HUES6 (cell line): ENCODE measurements at regions not wholly inside any gene's neighbourhood (a gene's known extent, or its start where the extent isn't known, plus 50 kb on each side); places are given as distances from the start of the nearest gene placed in this dataset.
A peak's percentile ranks its signal among the peaks of the same experiment; 100 is the strongest.

Experiments used
- H3K27ac ChIP-seq: 2 replicates; pipeline ENCODE4 v1.7.0; 2013; ENCODE audit warnings: low read depth, mild to moderate bottlenecking, low read length, inconsistent platforms
- H3K27me3 ChIP-seq: 2 replicates; pipeline ENCODE4 v1.6.1; 2013; ENCODE audit warnings: low read length; ENCODE audit not compliant: control insufficient read depth, insufficient read depth
- H3K36me3 ChIP-seq: 2 replicates; pipeline ENCODE4 v1.6.1; 2013; ENCODE audit warnings: low read length; ENCODE audit not compliant: control insufficient read depth, insufficient read depth
- H3K4me1 ChIP-seq: 2 replicates; pipeline ENCODE4 v1.6.1; 2013; ENCODE audit warnings: low read length; ENCODE audit not compliant: control insufficient read depth, insufficient read depth
- H3K4me3 ChIP-seq: 2 replicates; pipeline ENCODE4 v1.5.1; 2013; ENCODE audit warnings: low read depth, low read length
- H3K9ac ChIP-seq: one replicate; pipeline ENCODE4 v1.6.1; 2013; ENCODE audit warnings: mild to moderate bottlenecking, low read length
- H3K9me3 ChIP-seq: 2 replicates; pipeline ENCODE4 v1.6.1; 2013; ENCODE audit warnings: low read depth, low read length; ENCODE audit not compliant: control insufficient read depth, insufficient read depth

- Histone ChIP-seq H3K9ac (no peak overlapping the region), H3K27ac (no peak overlapping the region), H3K27me3 (no peaks in the 10 kb centered on the region), H3K9me3 (no peaks in the 10 kb centered on the region), H3K4me3 (no peak overlapping the region), H3K36me3 (peaks cover 25% of the 10 kb centered on the region), H3K4me1 (peaks cover 56% of the 10 kb centered on the region)
Observed at GRCh38 chr5:124630767-124631704, 115.4 kb downstream of the ZNF608 start.

GRCh38 chr5:124628721-124629596, 117.5 kb downstream of the ZNF608 start:
- H3K27me3 ChIP-seq: no peaks in the 10 kb centered on the region
- no peaks in the 10 kb centered on the region for H3K9me3 ChIP-seq
- H3K9ac ChIP-seq: peak overlapping the region; percentile 71
- peaks cover 8% of the 10 kb centered on the region for H3K36me3 ChIP-seq
- peak overlapping the region; percentile 69; the same call in 1 of the 2 replicates for H3K27ac ChIP-seq
- H3K4me3 ChIP-seq: no peak overlapping the region
- peaks cover 44% of the 10 kb centered on the region for H3K4me1 ChIP-seq

DNA sequence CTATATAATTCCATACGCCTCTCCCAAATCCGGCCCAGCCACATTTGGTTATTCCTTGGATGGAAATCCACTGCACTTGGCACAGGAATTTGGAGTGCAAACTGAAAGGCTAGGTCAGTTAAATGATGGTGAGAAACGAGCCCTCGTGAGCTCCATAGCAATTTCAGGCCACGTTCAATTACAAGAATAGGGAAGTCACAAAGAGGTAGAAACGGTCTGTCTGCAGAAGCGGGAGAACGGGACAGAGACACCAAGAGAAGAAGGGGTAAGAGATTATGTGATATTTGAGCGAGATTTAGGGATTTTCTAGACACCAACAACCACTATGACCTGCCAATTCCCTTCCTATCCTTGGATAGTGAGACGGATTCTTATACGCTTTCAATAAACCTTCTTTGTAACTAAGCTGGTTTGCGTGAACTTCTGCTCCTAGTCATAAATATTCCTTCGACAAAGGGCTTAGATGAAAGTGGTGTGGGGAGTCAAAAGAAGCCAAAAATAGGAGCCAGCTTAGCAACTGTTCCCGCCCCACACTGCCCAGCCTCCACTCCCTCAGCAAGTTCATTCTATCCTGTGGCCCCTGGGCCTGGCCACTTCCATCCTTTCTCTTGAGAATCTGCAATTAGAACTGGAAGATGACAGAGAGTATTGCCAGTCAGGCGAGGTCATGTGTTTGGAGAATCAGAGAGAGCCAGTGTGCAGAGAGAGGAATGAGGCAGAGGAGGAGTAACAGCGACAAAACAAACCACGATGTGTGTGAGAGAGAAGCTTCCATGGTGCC, 118.4 kb downstream of the ZNF608 start:
- H3K27ac ChIP-seq: 0 out of 2 replicates have a peak overlapping the region, but pooled peaks have one; percentile 69
- H3K9me3 ChIP-seq: no peaks in the 10 kb centered on the region
- H3K4me3 ChIP-seq: no peak overlapping the region
- H3K27me3 ChIP-seq: no peaks in the 10 kb centered on the region
- peaks cover 42% of the 10 kb centered on the region; the same call in 1 of the 2 replicates for H3K4me1 ChIP-seq
- H3K36me3 ChIP-seq: no peaks in the 10 kb centered on the region
- H3K9ac ChIP-seq: peak overlapping the region; percentile 71

GRCh38 chr5:124626053-124626452, 120.4 kb downstream of the ZNF608 start:
- Histone ChIP-seq H3K9me3 (no peaks in the 10 kb centered on the region), H3K27me3 (no peaks in the 10 kb centered on the region), H3K9ac (no peak overlapping the region), H3K27ac (no peak overlapping the region), H3K36me3 (no peaks in the 10 kb centered on the region), H3K4me3 (no peak overlapping the region), H3K4me1 (peaks cover 40% of the 10 kb centered on the region; the same call in 1 of the 2 replicates)

DNA sequence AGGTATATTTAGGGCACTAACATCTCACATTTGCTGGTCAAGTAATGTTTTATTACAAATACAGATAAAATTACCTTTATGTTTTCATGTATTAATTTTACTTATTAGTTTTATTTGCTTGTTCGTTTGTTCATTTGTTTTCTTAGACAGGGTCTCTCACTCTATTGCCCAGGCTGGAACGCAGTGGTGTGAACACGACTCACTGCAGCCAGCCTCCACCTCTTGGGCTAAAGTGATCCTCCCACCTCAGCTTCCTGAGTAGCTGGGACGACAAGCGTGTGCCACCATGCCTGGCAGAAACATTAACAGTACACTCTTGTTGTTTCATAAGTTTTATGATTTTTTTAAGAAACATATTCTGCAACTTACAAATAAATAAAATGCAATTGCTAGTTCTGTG, 123.2 kb downstream of the ZNF608 start:
- no peak overlapping the region for H3K9ac ChIP-seq
- no peaks in the 10 kb centered on the region for H3K27me3 ChIP-seq
- no peak overlapping the region for H3K4me3 ChIP-seq
- no peaks in the 10 kb centered on the region for H3K36me3 ChIP-seq
- peaks cover 12% of the 10 kb centered on the region; the same call in 1 of the 2 replicates for H3K4me1 ChIP-seq
- no peak overlapping the region for H3K27ac ChIP-seq
- no peaks in the 10 kb centered on the region for H3K9me3 ChIP-seq

GRCh38 chr5:124622851-124623250, 123.6 kb downstream of the ZNF608 start:
- H3K9me3 ChIP-seq: no peaks in the 10 kb centered on the region
- no peak overlapping the region for H3K4me3 ChIP-seq
- no peak overlapping the region for H3K27ac ChIP-seq
- H3K9ac ChIP-seq: no peak overlapping the region
- no peaks in the 10 kb centered on the region for H3K36me3 ChIP-seq
- no peaks in the 10 kb centered on the region for H3K27me3 ChIP-seq
- peaks cover 8% of the 10 kb centered on the region; the same call in 1 of the 2 replicates for H3K4me1 ChIP-seq

GRCh38 chr5:124621279-124621678, 125.2 kb downstream of the ZNF608 start:
- H3K9ac ChIP-seq: no peak overlapping the region
- peaks cover 8% of the 10 kb centered on the region; the same call in 1 of the 2 replicates for H3K4me1 ChIP-seq
- H3K27me3 ChIP-seq: no peaks in the 10 kb centered on the region
- no peaks in the 10 kb centered on the region for H3K36me3 ChIP-seq
- no peaks in the 10 kb centered on the region for H3K9me3 ChIP-seq
- H3K4me3 ChIP-seq: no peak overlapping the region
- H3K27ac ChIP-seq: no peak overlapping the region

DNA sequence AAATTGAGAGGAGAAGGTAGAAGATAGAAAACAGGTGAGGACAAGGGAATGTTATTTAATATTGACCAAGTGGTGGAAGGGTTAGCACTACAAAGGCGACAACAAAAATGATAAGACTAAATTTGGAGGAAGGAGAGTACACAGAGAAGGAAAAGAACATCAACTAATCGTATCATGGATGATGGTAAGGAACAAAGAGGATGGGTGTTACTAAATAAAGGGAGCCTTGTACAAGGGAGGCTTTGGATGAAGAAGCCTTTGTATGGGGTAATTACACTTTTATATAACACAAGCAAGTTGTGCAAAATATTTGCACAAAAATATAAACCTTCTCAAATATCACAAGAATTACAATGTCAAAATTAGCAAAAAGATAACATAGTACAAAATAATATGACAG, 125.7 kb downstream of the ZNF608 start:
- Histone ChIP-seq H3K27ac (no peak overlapping the region), H3K36me3 (no peaks in the 10 kb centered on the region), H3K4me3 (no peak overlapping the region), H3K27me3 (no peaks in the 10 kb centered on the region), H3K9me3 (no peaks in the 10 kb centered on the region), H3K9ac (no peak overlapping the region), H3K4me1 (peaks cover 8% of the 10 kb centered on the region; the same call in 1 of the 2 replicates)

DNA sequence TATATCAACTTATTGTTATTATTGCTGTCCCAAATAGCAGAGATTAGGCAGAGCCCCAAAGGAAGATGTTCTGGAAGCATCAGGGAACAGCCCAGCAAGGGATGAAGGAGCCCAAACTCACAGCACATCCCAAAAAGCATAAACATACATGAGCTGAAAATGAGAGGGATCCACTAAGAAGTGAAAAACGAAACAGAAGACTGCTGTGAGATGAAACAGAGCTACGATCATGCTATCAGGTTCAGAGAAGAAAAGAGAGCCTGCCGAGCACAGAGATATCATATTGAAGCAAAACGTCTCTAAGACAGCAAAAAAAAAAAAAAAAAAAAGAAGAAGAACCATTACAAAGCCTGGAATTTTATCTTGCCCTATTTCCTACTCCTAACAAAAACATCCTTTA, 127.3 kb downstream of the ZNF608 start:
- no peaks in the 10 kb centered on the region for H3K9me3 ChIP-seq
- H3K4me3 ChIP-seq: no peak overlapping the region
- H3K36me3 ChIP-seq: no peaks in the 10 kb centered on the region
- no peaks in the 10 kb centered on the region for H3K27me3 ChIP-seq
- H3K27ac ChIP-seq: no peak overlapping the region
- H3K9ac ChIP-seq: no peak overlapping the region
- H3K4me1 ChIP-seq: peaks cover 3% of the 10 kb centered on the region; the same call in 1 of the 2 replicates

- no peak overlapping the region for H3K4me3 ChIP-seq
- H3K9ac ChIP-seq: no peak overlapping the region
- H3K4me1 ChIP-seq: peaks cover 3% of the 10 kb centered on the region; the same call in 1 of the 2 replicates
- H3K27ac ChIP-seq: no peak overlapping the region
- H3K27me3 ChIP-seq: no peaks in the 10 kb centered on the region
- no peaks in the 10 kb centered on the region for H3K36me3 ChIP-seq
- no peaks in the 10 kb centered on the region for H3K9me3 ChIP-seq
Observed at GRCh38 chr5:124617787-124618186, 128.7 kb downstream of the ZNF608 start.
